HepG2 (cell line): ENCODE measurements at regions not wholly inside any gene's neighbourhood (a gene's known extent, or its start where the extent isn't known, plus 50 kb on each side); places are given as distances from the start of the nearest gene placed in this dataset.
A peak's percentile ranks its signal among the peaks of the same experiment; 100 is the strongest.

Source experiments
- ETV5 ChIP-seq: IDR thresholded peaks from 2 replicates; pipeline ENCODE4 v1.6.1; 2018; ENCODE audit warnings: missing biosample characterization, missing genetic modification reagents, inconsistent platforms, borderline replicate concordance
- GATAD2A ChIP-seq: IDR thresholded peaks from 2 replicates; pipeline ENCODE4 v1.6.1; 2016
- MTA1 ChIP-seq: sonication (generic); formaldehyde crosslinking; IDR thresholded peaks from 2 replicates; pipeline ENCODE4 v1.4.0; 2020; ENCODE audit warnings: missing genetic modification reagents, mild to moderate bottlenecking, borderline replicate concordance
- SMAD3 ChIP-seq: sonication (generic); formaldehyde crosslinking; IDR thresholded peaks from 2 replicates; pipeline ENCODE4 v1.4.0; 2020; ENCODE audit warnings: missing genetic modification reagents
- SPEN ChIP-seq: sonication (generic); formaldehyde crosslinking; IDR thresholded peaks from 2 replicates; pipeline ENCODE4 v1.5.1; 2020; ENCODE audit warnings: low read depth, mild to moderate bottlenecking, missing genetic modification reagents
- SYNCRIP ChIP-seq: fragments of 200-400 bp; formaldehyde crosslinking; IDR thresholded peaks from 2 replicates; pipeline ENCODE4 v1.6.1; 2018; ENCODE audit warnings: mild to moderate bottlenecking, low read depth, low read length; ENCODE audit not compliant: insufficient read depth
- TAF1 ChIP-seq: sonication (generic); formaldehyde crosslinking; IDR thresholded peaks from 2 replicates; pipeline ENCODE4 v1.4.0; 2020; ENCODE audit warnings: missing genetic modification reagents
- ZNF552 ChIP-seq: sonication (generic); formaldehyde crosslinking; IDR thresholded peaks from 2 replicates; pipeline ENCODE4 v1.9.0; 2022; ENCODE audit warnings: missing genetic modification reagents, mild to moderate bottlenecking, borderline replicate concordance
- ZNF790 ChIP-seq: sonication (generic); formaldehyde crosslinking; IDR thresholded peaks from 2 replicates; pipeline ENCODE4 v1.8.0; 2022; ENCODE audit warnings: missing genetic modification reagents, mild to moderate bottlenecking, borderline replicate concordance
- ZNF891 ChIP-seq: sonication (generic); formaldehyde crosslinking; IDR thresholded peaks from 2 replicates; pipeline ENCODE4 v1.5.0; 2020; ENCODE audit warnings: mild to moderate bottlenecking, missing genetic modification reagents
- TF ChIP-seq, protein P1 (sequence below): sonication (generic); formaldehyde crosslinking; IDR thresholded peaks from 2 replicates; pipeline ENCODE4 v1.8.0; 2023; ENCODE audit warnings: mild to moderate bottlenecking, missing genetic modification reagents
- TF ChIP-seq, protein P2 (sequence below): sonication (generic); formaldehyde crosslinking; IDR thresholded peaks from 2 replicates; pipeline ENCODE4 v1.8.1; 2023; ENCODE audit warnings: missing genetic modification reagents, mild to moderate bottlenecking, borderline replicate concordance
- TF ChIP-seq, protein P3 (sequence below): sonication (generic); formaldehyde crosslinking; IDR thresholded peaks from one replicate; pipeline ENCODE4 v1.5.1; 2020; ENCODE audit warnings: mild to moderate bottlenecking, missing genetic modification reagents; ENCODE audit errors: not compliant biosample characterization
- TF ChIP-seq, protein P4 (sequence below): sonication (generic); formaldehyde crosslinking; IDR thresholded peaks from 2 replicates; pipeline ENCODE4 v1.4.0; 2020; ENCODE audit warnings: missing genetic modification reagents

DNA sequence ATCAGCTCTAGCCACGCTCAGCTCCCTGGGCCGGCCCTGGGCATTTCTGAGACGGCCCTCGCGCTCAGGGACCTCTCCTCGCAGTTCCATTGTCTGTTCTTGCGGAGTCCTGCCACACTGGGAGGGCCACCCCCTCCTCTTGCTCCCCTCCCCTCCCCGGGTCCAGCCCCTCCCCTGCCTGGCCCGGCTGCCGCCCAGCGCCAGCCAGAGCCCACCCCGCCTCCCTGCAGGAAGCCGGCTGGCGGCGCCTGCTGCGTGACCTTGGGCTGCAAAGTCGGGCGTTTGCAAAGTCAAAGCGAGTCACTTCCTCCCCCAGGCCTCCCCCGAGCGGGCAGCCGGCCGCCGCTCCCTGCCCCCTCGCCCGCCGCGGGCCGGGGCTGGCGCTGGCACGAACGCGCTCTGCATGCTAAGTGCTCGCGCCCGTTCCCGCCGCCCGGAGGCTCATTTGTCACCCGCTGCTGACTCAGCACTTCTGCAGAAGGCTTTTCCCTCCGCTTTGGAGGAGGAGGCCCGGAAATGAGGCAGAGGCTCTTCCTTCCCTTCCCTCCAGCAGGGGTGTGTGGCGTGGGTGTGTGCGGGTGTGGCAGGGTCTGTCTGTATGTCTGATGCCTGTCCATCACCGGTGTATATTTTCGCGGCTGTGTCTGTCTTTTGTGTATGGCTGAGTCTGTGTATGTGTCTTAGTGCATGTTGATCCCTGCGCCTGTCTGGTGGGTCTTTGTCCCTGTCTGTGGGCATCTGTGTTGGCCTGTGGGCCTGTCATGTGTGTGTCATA lies 72.0 kb downstream of the IRF2BPL start (continued):
- TF ChIP-seq, protein P1, sequence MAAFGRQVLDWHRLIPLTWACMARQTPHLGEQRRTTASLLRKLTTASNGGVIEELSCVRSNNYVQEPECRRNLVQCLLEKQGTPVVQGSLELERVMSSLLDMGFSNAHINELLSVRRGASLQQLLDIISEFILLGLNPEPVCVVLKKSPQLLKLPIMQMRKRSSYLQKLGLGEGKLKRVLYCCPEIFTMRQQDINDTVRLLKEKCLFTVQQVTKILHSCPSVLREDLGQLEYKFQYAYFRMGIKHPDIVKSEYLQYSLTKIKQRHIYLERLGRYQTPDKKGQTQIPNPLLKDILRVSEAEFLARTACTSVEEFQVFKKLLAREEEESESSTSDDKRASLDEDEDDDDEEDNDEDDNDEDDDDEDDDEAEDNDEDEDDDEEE: peak; percentile 90
- TF ChIP-seq SPEN (CRISPR knock-in tag): peak; percentile 54; the same call in 1 of the 2 replicates
- TF ChIP-seq SYNCRIP: no peak
- TF ChIP-seq, protein P2, sequence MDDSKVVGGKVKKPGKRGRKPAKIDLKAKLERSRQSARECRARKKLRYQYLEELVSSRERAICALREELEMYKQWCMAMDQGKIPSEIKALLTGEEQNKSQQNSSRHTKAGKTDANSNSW: no peak
- no peak for TF ChIP-seq ZNF552
- TF ChIP-seq ZNF790: 0 out of 2 replicates have a peak, but pooled peaks have one; percentile 45
- TF ChIP-seq, protein P3, sequence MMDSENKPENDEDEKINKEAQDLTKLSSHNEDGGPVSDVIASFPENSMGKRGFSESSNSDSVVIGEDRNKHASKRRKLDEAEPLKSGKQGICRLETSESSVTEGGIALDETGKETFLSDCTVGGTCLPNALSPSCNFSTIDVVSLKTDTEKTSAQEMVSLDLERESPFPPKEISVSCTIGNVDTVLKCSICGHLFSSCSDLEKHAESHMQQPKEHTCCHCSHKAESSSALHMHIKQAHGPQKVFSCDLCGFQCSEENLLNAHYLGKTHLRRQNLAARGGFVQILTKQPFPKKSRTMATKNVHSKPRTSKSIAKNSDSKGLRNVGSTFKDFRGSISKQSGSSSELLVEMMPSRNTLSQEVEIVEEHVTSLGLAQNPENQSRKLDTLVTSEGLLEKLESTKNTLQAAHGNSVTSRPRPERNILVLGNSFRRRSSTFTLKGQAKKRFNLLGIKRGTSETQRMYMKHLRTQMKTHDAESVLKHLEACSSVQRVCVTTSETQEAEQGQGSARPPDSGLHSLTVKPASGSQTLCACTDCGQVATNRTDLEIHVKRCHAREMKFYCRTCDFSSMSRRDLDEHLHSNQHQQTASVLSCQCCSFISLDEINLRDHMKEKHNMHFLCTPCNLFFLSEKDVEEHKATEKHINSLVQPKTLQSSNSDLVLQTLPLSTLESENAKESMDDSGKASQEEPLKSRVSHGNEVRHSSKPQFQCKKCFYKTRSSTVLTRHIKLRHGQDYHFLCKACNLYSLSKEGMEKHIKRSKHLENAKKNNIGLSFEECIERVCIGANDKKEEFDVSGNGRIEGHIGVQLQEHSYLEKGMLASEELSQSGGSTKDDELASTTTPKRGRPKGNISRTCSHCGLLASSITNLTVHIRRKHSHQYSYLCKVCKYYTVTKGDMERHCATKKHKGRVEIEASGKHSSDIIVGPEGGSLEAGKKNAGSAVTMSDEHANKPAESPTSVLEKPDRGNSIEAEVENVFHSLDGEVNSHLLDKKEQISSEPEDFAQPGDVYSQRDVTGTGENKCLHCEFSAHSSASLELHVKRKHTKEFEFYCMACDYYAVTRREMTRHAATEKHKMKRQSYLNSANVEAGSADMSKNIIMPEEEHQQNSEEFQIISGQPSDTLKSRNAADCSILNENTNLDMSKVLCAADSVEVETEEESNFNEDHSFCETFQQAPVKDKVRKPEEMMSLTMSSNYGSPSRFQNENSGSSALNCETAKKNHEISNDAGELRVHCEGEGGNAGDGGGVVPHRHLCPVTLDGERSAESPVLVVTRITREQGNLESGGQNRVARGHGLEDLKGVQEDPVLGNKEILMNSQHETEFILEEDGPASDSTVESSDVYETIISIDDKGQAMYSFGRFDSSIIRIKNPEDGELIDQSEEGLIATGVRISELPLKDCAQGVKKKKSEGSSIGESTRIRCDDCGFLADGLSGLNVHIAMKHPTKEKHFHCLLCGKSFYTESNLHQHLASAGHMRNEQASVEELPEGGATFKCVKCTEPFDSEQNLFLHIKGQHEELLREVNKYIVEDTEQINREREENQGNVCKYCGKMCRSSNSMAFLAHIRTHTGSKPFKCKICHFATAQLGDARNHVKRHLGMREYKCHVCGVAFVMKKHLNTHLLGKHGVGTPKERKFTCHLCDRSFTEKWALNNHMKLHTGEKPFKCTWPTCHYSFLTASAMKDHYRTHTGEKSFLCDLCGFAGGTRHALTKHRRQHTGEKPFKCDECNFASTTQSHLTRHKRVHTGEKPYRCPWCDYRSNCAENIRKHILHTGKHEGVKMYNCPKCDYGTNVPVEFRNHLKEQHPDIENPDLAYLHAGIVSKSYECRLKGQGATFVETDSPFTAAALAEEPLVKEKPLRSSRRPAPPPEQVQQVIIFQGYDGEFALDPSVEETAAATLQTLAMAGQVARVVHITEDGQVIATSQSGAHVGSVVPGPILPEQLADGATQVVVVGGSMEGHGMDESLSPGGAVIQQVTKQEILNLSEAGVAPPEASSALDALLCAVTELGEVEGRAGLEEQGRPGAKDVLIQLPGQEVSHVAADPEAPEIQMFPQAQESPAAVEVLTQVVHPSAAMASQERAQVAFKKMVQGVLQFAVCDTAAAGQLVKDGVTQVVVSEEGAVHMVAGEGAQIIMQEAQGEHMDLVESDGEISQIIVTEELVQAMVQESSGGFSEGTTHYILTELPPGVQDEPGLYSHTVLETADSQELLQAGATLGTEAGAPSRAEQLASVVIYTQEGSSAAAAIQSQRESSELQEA (CRISPR knock-in tag): no peak
- TF ChIP-seq SMAD3 (CRISPR knock-in tag): no peak
- TF ChIP-seq, protein P4, sequence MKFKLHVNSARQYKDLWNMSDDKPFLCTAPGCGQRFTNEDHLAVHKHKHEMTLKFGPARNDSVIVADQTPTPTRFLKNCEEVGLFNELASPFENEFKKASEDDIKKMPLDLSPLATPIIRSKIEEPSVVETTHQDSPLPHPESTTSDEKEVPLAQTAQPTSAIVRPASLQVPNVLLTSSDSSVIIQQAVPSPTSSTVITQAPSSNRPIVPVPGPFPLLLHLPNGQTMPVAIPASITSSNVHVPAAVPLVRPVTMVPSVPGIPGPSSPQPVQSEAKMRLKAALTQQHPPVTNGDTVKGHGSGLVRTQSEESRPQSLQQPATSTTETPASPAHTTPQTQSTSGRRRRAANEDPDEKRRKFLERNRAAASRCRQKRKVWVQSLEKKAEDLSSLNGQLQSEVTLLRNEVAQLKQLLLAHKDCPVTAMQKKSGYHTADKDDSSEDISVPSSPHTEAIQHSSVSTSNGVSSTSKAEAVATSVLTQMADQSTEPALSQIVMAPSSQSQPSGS (CRISPR knock-in tag): no peak
- TF ChIP-seq MTA1: peak; percentile 59; the same call in 1 of the 2 replicates
- peak; percentile 49; the same call in 1 of the 2 replicates for TF ChIP-seq TAF1 (CRISPR knock-in tag)
- TF ChIP-seq GATAD2A (CRISPR knock-in tag): no peak
- TF ChIP-seq ZNF891: peak; percentile 10; the same call in 1 of the 2 replicates
- peak; percentile 79 for TF ChIP-seq ETV5
